Endothelial cell of umbilical vein (primary cell): ENCODE measurements at regions not wholly inside any gene's neighbourhood (a gene's known extent, or its start where the extent isn't known, plus 50 kb on each side); places are given as distances from the start of the nearest gene placed in this dataset.

Experiments
- BruUV-seq: library from RNA; stranded (reverse); fragments of 400-500 nt; replicated peaks from 2 replicates; lab custom pipeline; 2021; lab: Mats Ljungman, UMichigan
- CTCF ChIA-PET: fragments of 300-600, 350-600 bp; sonication (Branson Sonifier 250); formaldehyde crosslinking; loops from one replicate; lab custom pipeline; 2021; ENCODE audit warnings: antibody characterized with exemption, inconsistent platforms; lab: Charles Lee
- POLR2A ChIA-PET: fragments of 300-600, 350-600 bp; sonication (Branson Sonifier 250); formaldehyde crosslinking; loops from one replicate; lab custom pipeline; 2021; ENCODE audit warnings: antibody characterized with exemption, inconsistent platforms; lab: Charles Lee
- DNase-seq: peaks from one replicate; pipeline ENCODE4 v3.0.0-alpha.2; 2011; ENCODE audit warnings: low read depth, low spot score
- FAIRE-seq: peaks from 2 replicates; lab custom pipeline; 2011; peaks lifted over from hg19 to GRCh38; lab: Jason Lieb, UNC
- H2AFZ ChIP-seq: 2 replicates; pipeline ENCODE4 v1.6.0; 2012; ENCODE audit warnings: low read depth, low read length, control low read depth, inconsistent platforms
- H3K27ac ChIP-seq: 2 replicates; pipeline ENCODE4 v1.5.1; 2011; ENCODE audit warnings: low read depth, mild to moderate bottlenecking, control low read depth, low read length, moderate library complexity; ENCODE audit not compliant: insufficient read depth
- H3K27me3 ChIP-seq, 2 experiments: 2 replicates each; pipeline versions ENCODE4 v1.6.0 to v1.6.1; 2011; ENCODE audit warnings: low read length in 2 of 2, mixed read lengths in 1 of 2; ENCODE audit not compliant: control insufficient read depth in 2 of 2, insufficient read depth in 2 of 2
- H3K36me3 ChIP-seq, 2 experiments: 2 replicates in 1 of 2; 3 replicates in 1 of 2; pipeline ENCODE4 v1.5.1; 2011; ENCODE audit warnings: low read length in 2 of 2, mild to moderate bottlenecking in 1 of 2, moderate library complexity in 1 of 2; ENCODE audit not compliant: control insufficient read depth in 2 of 2, insufficient read depth in 2 of 2; ENCODE audit errors: extremely low read depth in 1 of 2
- H3K4me1 ChIP-seq: 3 replicates; pipeline ENCODE4 v1.5.1; 2011; ENCODE audit warnings: mild to moderate bottlenecking, low read length; ENCODE audit not compliant: control insufficient read depth, insufficient read depth; ENCODE audit errors: extremely low read depth
- H3K4me2 ChIP-seq: 2 replicates; pipeline ENCODE4 v1.6.1; 2011; ENCODE audit warnings: low read length, control low read depth, mixed read lengths; ENCODE audit not compliant: insufficient read depth
- H3K4me3 ChIP-seq, 3 experiments: fragments of 200-600 bp in 1 of 3; sonication (generic), shearing (Covaris generic) in 1 of 3; replicated peaks in 1 of 3; 2 replicates each; pipeline ENCODE4 v1.5.1; 2011 to 2016; ENCODE audit warnings: control low read depth in 3 of 3, low read length in 3 of 3, mild to moderate bottlenecking in 2 of 3, inconsistent platforms in 1 of 3, low read depth in 1 of 3, moderate library complexity in 1 of 3; ENCODE audit not compliant: insufficient read depth in 1 of 3
- H3K79me2 ChIP-seq: 2 replicates; pipeline ENCODE4 v1.6.0; 2012; ENCODE audit warnings: low read length, inconsistent platforms; ENCODE audit not compliant: control insufficient read depth, insufficient read depth
- H3K9ac ChIP-seq: replicated peaks from 2 replicates; pipeline ENCODE3; 2011; ENCODE audit warnings: low read length, control low read depth; ENCODE audit not compliant: insufficient read depth; ENCODE audit errors: extremely low read depth
- H3K9me1 ChIP-seq: replicated peaks from 3 replicates; pipeline ENCODE4 v1.6.0; 2011; ENCODE audit warnings: mild to moderate bottlenecking, low read length; ENCODE audit not compliant: control insufficient read depth, insufficient read depth; ENCODE audit errors: extremely low read depth
- H3K9me3 ChIP-seq: replicated peaks from 2 replicates; pipeline ENCODE4 v1.5.1; 2012; ENCODE audit warnings: low read length, inconsistent platforms; ENCODE audit not compliant: control insufficient read depth, insufficient read depth
- H4K20me1 ChIP-seq: replicated peaks from 2 replicates; pipeline ENCODE3; 2011; ENCODE audit warnings: mild to moderate bottlenecking, low read length; ENCODE audit not compliant: control insufficient read depth, insufficient read depth; ENCODE audit errors: extremely low read depth
- EZH2 ChIP-seq: IDR thresholded peaks from 2 replicates; pipeline ENCODE4 v1.6.1; 2012; ENCODE audit warnings: borderline replicate concordance, low read depth, mild to moderate bottlenecking, moderate library complexity, low read length, inconsistent platforms; ENCODE audit not compliant: severe bottlenecking
- FOS ChIP-seq: IDR thresholded peaks from 2 replicates; pipeline ENCODE4 v1.6.1; 2011; ENCODE audit warnings: mild to moderate bottlenecking, low read length, moderate library complexity, borderline replicate concordance; ENCODE audit not compliant: insufficient read depth
- GATA2 ChIP-seq: IDR thresholded peaks from 2 replicates; pipeline ENCODE4 v1.7.0; 2011; ENCODE audit warnings: low read depth, mild to moderate bottlenecking, moderate library complexity, mixed read lengths, low read length; ENCODE audit not compliant: insufficient read length, insufficient read depth
- JUN ChIP-seq: IDR thresholded peaks from 2 replicates; pipeline ENCODE4 v1.6.1; 2011; ENCODE audit warnings: borderline replicate concordance, low read depth; ENCODE audit not compliant: insufficient read length, insufficient read depth
- MYC ChIP-seq: IDR thresholded peaks from one replicate; pipeline ENCODE4 v1.6.1; 2011; ENCODE audit warnings: mild to moderate bottlenecking, low read depth, low read length
- POLR2A ChIP-seq: IDR thresholded peaks from 2 replicates; pipeline ENCODE4 v1.6.1; 2012; ENCODE audit warnings: low read depth, mild to moderate bottlenecking, control low read depth, low read length
- POLR2AphosphoS5 ChIP-seq: IDR thresholded peaks from 2 replicates; pipeline ENCODE4 v1.6.1; 2012; ENCODE audit warnings: low read depth, mild to moderate bottlenecking, control low read depth, low read length, moderate library complexity; ENCODE audit not compliant: insufficient read depth
- dilution Hi-C: fragments of 300-500 bp; cut with MboI; formaldehyde crosslinking; loops from one replicate; pipeline ENCODE4 v1.15.0; 2019; ENCODE audit warnings: low sequenced_read_pairs; ENCODE audit not compliant: extremely low pct_ligation_motif_present
- intact Hi-C: fragments of 100-400 bp; cut with micrococcal nuclease; formaldehyde crosslinking; loops from one replicate; pipeline ENCODE4 v1.10.0; 2022
- TF ChIP-seq, protein P1 (sequence below): IDR thresholded peaks from 2 replicates; pipeline ENCODE4 v1.6.1; 2011; ENCODE audit not compliant: insufficient read depth, insufficient read length
- TF ChIP-seq, protein P2 (sequence below), 2 donors: IDR thresholded peaks; 1 replicate in 1 of 2; 2 replicates in 1 of 2; pipeline ENCODE4 v1.5.1; 2011; ENCODE audit warnings: low read length in 2 of 2, mild to moderate bottlenecking in 2 of 2, moderate library complexity in 2 of 2, control low read depth in 1 of 2, inconsistent platforms in 1 of 2, low read depth in 1 of 2; ENCODE audit not compliant: insufficient read depth in 1 of 2; ENCODE audit errors: extremely low read depth in 1 of 2

DNA sequence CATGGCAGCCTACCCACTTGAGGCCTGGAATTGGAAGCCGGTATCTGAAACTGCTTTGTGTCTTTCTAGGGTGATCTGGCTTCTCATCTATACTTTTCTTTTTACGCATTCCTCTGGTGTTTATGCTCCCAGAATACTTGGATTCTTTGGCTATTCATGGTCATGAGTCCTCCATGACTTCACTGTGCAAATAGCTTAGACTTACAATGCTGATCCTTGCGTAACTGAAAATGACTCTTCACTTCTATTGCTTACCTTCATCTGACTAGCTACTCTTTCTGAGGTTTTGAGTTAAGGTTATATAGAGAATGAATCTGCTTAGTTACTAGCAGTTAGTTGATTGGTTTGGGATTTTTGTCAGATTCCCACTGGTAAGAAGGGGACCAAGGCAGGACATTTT is 121.7 kb upstream of the NOVA1 start:
- dilution Hi-C loops: no loop called here
- Histone ChIP-seq H2AFZ (no peak overlapping the region), H3K27me3 (no peaks in the 10 kb centered on the region), H3K9ac (no peak overlapping the region), H3K9me1 (no peaks in the 10 kb centered on the region), H3K4me1 (no peaks in the 10 kb centered on the region), H3K4me3 (no peak overlapping the region), H3K36me3 (no peaks in the 10 kb centered on the region), H3K27ac (no peak overlapping the region), H3K4me2 (no peak overlapping the region), H3K9me3 (no peaks in the 10 kb centered on the region), H4K20me1 (no peaks in the 10 kb centered on the region), H3K79me2 (no peaks in the 10 kb centered on the region)
- no peak for DNase-seq
- CTCF ChIA-PET: interaction anchor here (1.1 kb wide), 1 partner anchor 10 kb away, joined by 5 read pairs; no protein-coding TSS in a partner anchor
- intact Hi-C loops: no loop called here
- BruUV-seq: no TSS peak
- POLR2A ChIA-PET: no interaction called here
- FAIRE-seq: no peak
- no peak for TF ChIP-seq POLR2A
- TF ChIP-seq JUN: no peak
- TF ChIP-seq, protein P1, sequence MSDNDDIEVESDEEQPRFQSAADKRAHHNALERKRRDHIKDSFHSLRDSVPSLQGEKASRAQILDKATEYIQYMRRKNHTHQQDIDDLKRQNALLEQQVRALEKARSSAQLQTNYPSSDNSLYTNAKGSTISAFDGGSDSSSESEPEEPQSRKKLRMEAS: no peak
- no peak for TF ChIP-seq GATA2
- no peak for TF ChIP-seq EZH2
- TF ChIP-seq MYC: no peak
- TF ChIP-seq, protein P2, sequence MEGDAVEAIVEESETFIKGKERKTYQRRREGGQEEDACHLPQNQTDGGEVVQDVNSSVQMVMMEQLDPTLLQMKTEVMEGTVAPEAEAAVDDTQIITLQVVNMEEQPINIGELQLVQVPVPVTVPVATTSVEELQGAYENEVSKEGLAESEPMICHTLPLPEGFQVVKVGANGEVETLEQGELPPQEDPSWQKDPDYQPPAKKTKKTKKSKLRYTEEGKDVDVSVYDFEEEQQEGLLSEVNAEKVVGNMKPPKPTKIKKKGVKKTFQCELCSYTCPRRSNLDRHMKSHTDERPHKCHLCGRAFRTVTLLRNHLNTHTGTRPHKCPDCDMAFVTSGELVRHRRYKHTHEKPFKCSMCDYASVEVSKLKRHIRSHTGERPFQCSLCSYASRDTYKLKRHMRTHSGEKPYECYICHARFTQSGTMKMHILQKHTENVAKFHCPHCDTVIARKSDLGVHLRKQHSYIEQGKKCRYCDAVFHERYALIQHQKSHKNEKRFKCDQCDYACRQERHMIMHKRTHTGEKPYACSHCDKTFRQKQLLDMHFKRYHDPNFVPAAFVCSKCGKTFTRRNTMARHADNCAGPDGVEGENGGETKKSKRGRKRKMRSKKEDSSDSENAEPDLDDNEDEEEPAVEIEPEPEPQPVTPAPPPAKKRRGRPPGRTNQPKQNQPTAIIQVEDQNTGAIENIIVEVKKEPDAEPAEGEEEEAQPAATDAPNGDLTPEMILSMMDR (IDR thresholded peaks at IDR 0.05; ENCODE audit: extremely low read depth in 1 of 2, insufficient read depth in 1 of 2, low read depth in 1 of 2, low read length in 2 of 2): no peak
- no peak for TF ChIP-seq FOS
- no peak for TF ChIP-seq POLR2AphosphoS5
